Naive thymus-derived CD4-positive, alpha-beta T cell (primary cell): ENCODE measurements at regions not wholly inside any gene's neighbourhood (a gene's known extent, or its start where the extent isn't known, plus 50 kb on each side); places are given as distances from the start of the nearest gene placed in this dataset.

ENCODE experiments used
- ATAC-seq: fragments of 150-1000 bp; cut with Tn5 transposase; 2 replicates; pipeline ENCODE4 v1.10.0; 2021; ENCODE audit warnings: mild to moderate bottlenecking, moderate library complexity
- CTCF ChIA-PET: fragments of 350-600 bp; sonication (Branson Sonifier 250); formaldehyde crosslinking; loops from one replicate; lab custom pipeline; 2021; ENCODE audit warnings: antibody characterized with exemption; lab: Charles Lee
- POLR2A ChIA-PET: fragments of 350-600 bp; sonication (Branson Sonifier 250); formaldehyde crosslinking; loops from one replicate; lab custom pipeline; 2021; ENCODE audit warnings: antibody characterized with exemption, inconsistent platforms; lab: Charles Lee
- DNase-seq, 9 donors: peaks; one replicate each; pipeline versions ENCODE4 v3.0.0 to v3.0.0-alpha.2; 2020 to 2022; ENCODE audit warnings: mixed read lengths in 1 of 9
- H3K27ac ChIP-seq: one replicate; pipeline ENCODE4 v1.7.0; 2013; ENCODE audit warnings: mild to moderate bottlenecking, low read depth, low read length, moderate library complexity
- H3K27me3 ChIP-seq, 2 donors: one replicate each; pipeline ENCODE4 v1.7.0; 2013; ENCODE audit warnings: low read length in 2 of 2, mild to moderate bottlenecking in 2 of 2, moderate library complexity in 2 of 2; ENCODE audit not compliant: control insufficient read depth in 2 of 2, insufficient read depth in 2 of 2
- H3K36me3 ChIP-seq, 3 experiments: 1 replicate in 2 of 3; 2 replicates in 1 of 3; pipeline ENCODE4 v1.7.0; 2013; ENCODE audit warnings: low read length in 3 of 3, mild to moderate bottlenecking in 3 of 3, moderate library complexity in 1 of 3; ENCODE audit not compliant: insufficient read depth in 3 of 3, control insufficient read depth in 2 of 3
- H3K4me1 ChIP-seq, 2 donors: one replicate each; pipeline ENCODE4 v1.7.0; 2013; ENCODE audit warnings: low read length in 2 of 2, mild to moderate bottlenecking in 2 of 2, moderate library complexity in 1 of 2; ENCODE audit not compliant: control insufficient read depth in 2 of 2, insufficient read depth in 2 of 2
- H3K4me3 ChIP-seq: 2 replicates; pipeline ENCODE4 v1.7.0; 2013; ENCODE audit warnings: mild to moderate bottlenecking, low read length
- H3K9me3 ChIP-seq, 3 experiments: 1 replicate in 2 of 3; 2 replicates in 1 of 3; pipeline ENCODE4 v1.7.0; 2013; ENCODE audit warnings: low read length in 3 of 3; ENCODE audit not compliant: control insufficient read depth in 2 of 3
- H3K27ac Mint-ChIP-seq, 9 donors: one replicate each; pipeline ENCODE4 v1.8.0; 2020 to 2022; ENCODE audit warnings: mixed read lengths in 9 of 9, mild to moderate bottlenecking in 8 of 9, moderate library complexity in 5 of 9, inconsistent platforms in 2 of 9
- H3K27me3 Mint-ChIP-seq, 5 donors: one replicate each; pipeline ENCODE4 v1.8.0; 2021 to 2022; ENCODE audit warnings: mixed read lengths in 5 of 5, mild to moderate bottlenecking in 1 of 5
- H3K36me3 Mint-ChIP-seq, 5 donors: one replicate each; pipeline ENCODE4 v1.8.0; 2020 to 2022; ENCODE audit warnings: mixed read lengths in 5 of 5, mild to moderate bottlenecking in 3 of 5, inconsistent platforms in 1 of 5
- H3K4me1 Mint-ChIP-seq, 7 donors: one replicate each; pipeline ENCODE4 v1.8.0; 2020 to 2022; ENCODE audit warnings: mixed read lengths in 7 of 7, mild to moderate bottlenecking in 3 of 7, inconsistent platforms in 1 of 7
- H3K4me3 Mint-ChIP-seq, 10 donors: one replicate each; pipeline ENCODE4 v1.8.0; 2020 to 2022; ENCODE audit warnings: mild to moderate bottlenecking in 10 of 10, mixed read lengths in 10 of 10, moderate library complexity in 6 of 10, inconsistent platforms in 2 of 10
- H3K9me3 Mint-ChIP-seq, 11 donors: one replicate each; pipeline ENCODE4 v1.8.0; 2020 to 2022; ENCODE audit warnings: mixed read lengths in 11 of 11, mild to moderate bottlenecking in 4 of 11, inconsistent platforms in 1 of 11, moderate library complexity in 1 of 11
- intact Hi-C, 2 donors: fragments of 100-400 bp; cut with micrococcal nuclease; formaldehyde crosslinking; loops; one replicate each; pipeline ENCODE4 v1.15.1; 2023

DNA sequence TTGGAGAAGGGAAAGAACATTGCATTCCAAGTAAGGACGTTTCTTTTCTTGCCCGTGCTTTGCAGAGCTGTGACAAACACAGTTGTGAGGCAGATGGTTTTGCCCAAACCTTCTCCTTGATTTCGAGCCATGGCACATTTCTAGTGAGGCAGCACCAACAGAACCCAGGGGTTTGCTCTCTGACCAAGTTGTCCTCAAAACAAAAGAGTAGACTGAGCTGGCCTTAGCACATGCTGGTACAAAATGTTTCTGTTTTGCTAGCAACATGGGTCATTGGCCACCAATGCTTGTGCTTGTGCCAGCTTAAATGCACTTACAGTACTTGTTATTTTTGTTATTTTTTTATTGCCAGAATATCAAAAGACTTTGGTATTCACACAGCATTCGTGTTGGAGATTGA lies 328.8 kb downstream of the GADD45G start:
- intact Hi-C loops, result no loop called here
- DNase-seq (no peak), ATAC-seq (no peak)
- ChIA-PET CTCF (no interaction called here), POLR2A (no interaction called here)
- Histone ChIP-seq H3K4me1 (no peaks in the 10 kb centered on the region), H3K27ac (no peak overlapping the region), H3K27me3 (no peaks in the 10 kb centered on the region), H3K9me3 (no peaks in the 10 kb centered on the region), H3K4me3 (no peak overlapping the region), H3K36me3 (no peaks in the 10 kb centered on the region)
- no peak overlapping the region for H3K27ac Mint-ChIP-seq
- peaks cover 7 to 13% (median 11%) of the 10 kb centered on the region in 7 donors for H3K4me1 Mint-ChIP-seq
- no peak overlapping the region for H3K4me3 Mint-ChIP-seq
- no peaks in the 10 kb centered on the region for H3K36me3 Mint-ChIP-seq
- H3K27me3 Mint-ChIP-seq, result peaks cover 0 to 17% (median 0%) of the 10 kb centered on the region in 5 donors
- peaks cover 0 to 2% (median 0%) of the 10 kb centered on the region in 11 donors for H3K9me3 Mint-ChIP-seq

DNA sequence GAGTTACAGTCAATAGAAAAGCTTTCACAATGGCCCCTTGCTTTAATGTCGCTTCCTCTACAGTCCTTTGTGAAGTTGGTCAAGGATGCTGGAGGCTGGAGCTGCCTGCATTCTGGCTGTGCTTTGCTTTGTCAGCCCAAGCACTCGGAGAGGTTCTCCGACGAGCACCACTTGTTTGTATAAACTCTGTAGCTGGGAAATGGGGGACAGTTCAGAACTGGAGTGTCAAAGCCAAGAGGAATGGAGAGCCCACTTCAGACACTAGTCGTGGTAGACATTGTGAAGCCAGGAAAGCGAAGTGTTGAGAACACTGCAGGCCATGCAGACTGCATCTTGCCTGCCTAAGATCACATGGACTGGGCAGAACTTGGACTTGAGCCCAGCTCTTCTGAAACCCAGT lies 330.3 kb downstream of the GADD45G start:
- Histone ChIP-seq H3K9me3 (no peaks in the 10 kb centered on the region), H3K4me3 (no peak overlapping the region), H3K4me1 (no peaks in the 10 kb centered on the region), H3K27me3 (no peaks in the 10 kb centered on the region), H3K27ac (no peak overlapping the region), H3K36me3 (no peaks in the 10 kb centered on the region)
- DNase-seq (no peak), ATAC-seq (no peak)
- intact Hi-C loops, result no loop called here
- no peaks in the 10 kb centered on the region for H3K36me3 Mint-ChIP-seq
- POLR2A ChIA-PET, result no interaction called here
- peaks cover 0 to 29% (median 7%) of the 10 kb centered on the region in 5 donors for H3K27me3 Mint-ChIP-seq
- no peak overlapping the region for H3K4me3 Mint-ChIP-seq
- H3K27ac Mint-ChIP-seq, result no peak overlapping the region
- H3K9me3 Mint-ChIP-seq, result peaks cover 0 to 2% (median 0%) of the 10 kb centered on the region in 11 donors
- H3K4me1 Mint-ChIP-seq, result peaks cover 3 to 10% (median 8%) of the 10 kb centered on the region in 7 donors
- CTCF ChIA-PET, result interaction anchor here (0.7 kb wide), 1 partner anchor 333 kb away, joined by 3 read pairs; no protein-coding TSS in a partner anchor

DNA sequence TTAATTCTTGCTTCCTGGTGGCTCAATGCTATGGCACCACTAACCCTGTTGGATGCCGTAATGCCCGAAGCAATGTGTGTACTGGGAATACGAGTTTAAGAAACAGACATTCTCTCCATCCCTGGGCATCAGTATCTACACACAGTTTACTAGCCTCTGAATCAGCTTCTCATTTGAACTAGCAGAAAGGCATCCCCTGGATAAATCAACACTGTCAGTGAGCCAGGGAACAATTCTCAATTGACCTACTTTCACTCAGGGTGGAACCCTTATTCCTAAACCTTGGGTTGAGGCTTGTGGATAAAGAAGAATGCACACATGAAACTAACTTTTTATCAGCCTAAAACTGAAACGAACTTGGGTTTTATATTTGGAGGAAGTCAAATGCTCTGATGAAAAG lies 331.0 kb downstream of the GADD45G start:
- Histone ChIP-seq H3K4me3 (no peak overlapping the region), H3K9me3 (no peaks in the 10 kb centered on the region), H3K4me1 (no peaks in the 10 kb centered on the region), H3K36me3 (no peaks in the 10 kb centered on the region), H3K27ac (no peak overlapping the region), H3K27me3 (no peaks in the 10 kb centered on the region)
- no peaks in the 10 kb centered on the region for H3K36me3 Mint-ChIP-seq
- ChIA-PET CTCF (no interaction called here), POLR2A (no interaction called here)
- no peak overlapping the region for H3K4me3 Mint-ChIP-seq
- H3K27ac Mint-ChIP-seq, result no peak overlapping the region
- ATAC-seq (no peak), DNase-seq (no peak)
- peaks cover 0 to 3% (median 1%) of the 10 kb centered on the region in 7 donors for H3K4me1 Mint-ChIP-seq
- intact Hi-C loops, result no loop called here
- H3K9me3 Mint-ChIP-seq, result peaks cover 0 to 2% (median 0%) of the 10 kb centered on the region in 11 donors
- H3K27me3 Mint-ChIP-seq, result peaks cover 0 to 29% (median 7%) of the 10 kb centered on the region in 5 donors

- CTCF ChIA-PET, result no interaction called here
- no peaks in the 10 kb centered on the region for H3K36me3 ChIP-seq
- H3K9me3 Mint-ChIP-seq, result peaks cover 0 to 2% (median 0%) of the 10 kb centered on the region in 11 donors
- H3K27ac ChIP-seq, result no peak overlapping the region
- H3K4me3 ChIP-seq, result no peak overlapping the region
- H3K4me3 Mint-ChIP-seq, result no peak overlapping the region
- no peaks in the 10 kb centered on the region for H3K4me1 ChIP-seq
- H3K4me1 Mint-ChIP-seq, result peaks cover 0 to 5% (median 0%) of the 10 kb centered on the region in 7 donors
- H3K36me3 Mint-ChIP-seq, result no peaks in the 10 kb centered on the region
- POLR2A ChIA-PET, result no interaction called here
- intact Hi-C loops, result no loop called here
- no peak overlapping the region for H3K27ac Mint-ChIP-seq
- H3K27me3 ChIP-seq, result no peaks in the 10 kb centered on the region
- no peaks in the 10 kb centered on the region for H3K9me3 ChIP-seq
- H3K27me3 Mint-ChIP-seq, result peaks cover 4 to 29% (median 10%) of the 10 kb centered on the region in 5 donors
- no peak for ATAC-seq
- no peak for DNase-seq
These were observed 332.2 kb downstream of the GADD45G start for GRCh38 chr9:89937051-89937450.

DNA sequence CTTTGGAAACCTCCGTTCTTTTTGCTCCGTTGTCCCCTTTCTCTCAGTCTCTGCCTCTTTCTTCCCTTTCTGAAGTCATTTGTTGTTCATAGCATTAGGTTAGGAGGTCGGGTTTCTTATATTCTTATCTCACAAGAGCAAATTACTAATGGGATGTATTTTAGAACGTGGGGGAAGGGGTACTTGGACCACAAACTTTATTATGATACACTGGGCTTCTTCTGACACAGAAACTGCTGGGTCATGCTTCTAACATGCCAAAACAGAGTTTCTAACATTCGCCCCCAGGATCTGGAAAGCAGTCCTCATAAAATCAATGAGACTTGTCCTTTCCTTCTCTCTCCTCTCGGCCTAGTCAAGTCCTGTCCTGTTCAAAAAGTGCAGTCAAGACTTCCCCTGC lies 334.4 kb downstream of the GADD45G start:
- H3K4me3 ChIP-seq, result no peak overlapping the region
- no peak overlapping the region for H3K27ac ChIP-seq
- no peaks in the 10 kb centered on the region for H3K9me3 ChIP-seq
- ChIA-PET CTCF (no interaction called here), POLR2A (no interaction called here)
- ATAC-seq (no peak), DNase-seq (no peak)
- Mint-ChIP-seq H3K9me3 (no peaks in the 10 kb centered on the region), H3K27me3 (peaks cover 10 to 31% (median 19%) of the 10 kb centered on the region in 5 donors), H3K4me3 (no peak overlapping the region), H3K27ac (no peak overlapping the region), H3K36me3 (no peaks in the 10 kb centered on the region), H3K4me1 (peaks cover 0 to 5% (median 0%) of the 10 kb centered on the region in 7 donors)
- intact Hi-C loops, result no loop called here
- no peaks in the 10 kb centered on the region for H3K27me3 ChIP-seq
- H3K4me1 ChIP-seq, result no peaks in the 10 kb centered on the region
- no peaks in the 10 kb centered on the region for H3K36me3 ChIP-seq

DNA sequence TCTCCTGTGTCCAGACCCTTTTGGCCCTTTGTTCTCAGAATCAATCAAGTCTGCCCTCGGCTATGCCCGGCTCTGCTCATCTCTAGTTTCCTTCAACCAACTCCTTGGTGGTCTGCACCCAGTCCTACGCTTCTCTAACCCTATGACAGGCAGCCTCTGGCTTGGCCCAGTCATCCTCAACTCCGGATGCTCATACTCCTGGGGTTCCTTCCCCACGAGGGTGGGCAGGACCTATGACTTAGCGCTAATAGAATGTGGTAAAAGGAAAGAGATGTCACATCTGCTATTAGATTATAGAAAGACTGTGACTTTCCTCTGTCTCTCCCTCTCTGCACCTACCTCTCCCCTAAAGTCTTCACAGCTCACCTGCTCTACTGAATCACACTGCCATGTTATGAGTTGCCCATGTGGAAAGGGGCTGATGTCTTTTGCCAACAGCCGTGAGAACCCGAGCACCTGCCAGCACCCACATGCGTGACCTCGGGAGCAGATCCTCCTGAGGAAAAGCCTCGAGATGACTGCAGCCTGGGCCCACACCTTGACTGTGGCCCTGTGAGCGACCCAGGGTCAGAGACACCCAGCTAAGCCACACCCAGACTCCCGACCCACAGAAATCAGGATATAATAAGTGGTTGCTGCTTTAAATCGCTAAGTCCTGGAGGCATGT lies 334.9 kb downstream of the GADD45G start:
- intact Hi-C loops, result no loop called here
- Mint-ChIP-seq H3K27me3 (peaks cover 10 to 33% (median 19%) of the 10 kb centered on the region in 5 donors), H3K36me3 (no peaks in the 10 kb centered on the region), H3K4me3 (no peak overlapping the region), H3K27ac (no peak overlapping the region), H3K4me1 (peaks cover 0 to 5% (median 0%) of the 10 kb centered on the region in 7 donors), H3K9me3 (no peaks in the 10 kb centered on the region)
- ChIA-PET POLR2A (no interaction called here), CTCF (no interaction called here)
- Histone ChIP-seq H3K27me3 (no peaks in the 10 kb centered on the region), H3K4me1 (no peaks in the 10 kb centered on the region), H3K9me3 (no peaks in the 10 kb centered on the region), H3K36me3 (no peaks in the 10 kb centered on the region), H3K27ac (no peak overlapping the region), H3K4me3 (no peak overlapping the region)
- no peak for ATAC-seq
- DNase-seq, result no peak

DNA sequence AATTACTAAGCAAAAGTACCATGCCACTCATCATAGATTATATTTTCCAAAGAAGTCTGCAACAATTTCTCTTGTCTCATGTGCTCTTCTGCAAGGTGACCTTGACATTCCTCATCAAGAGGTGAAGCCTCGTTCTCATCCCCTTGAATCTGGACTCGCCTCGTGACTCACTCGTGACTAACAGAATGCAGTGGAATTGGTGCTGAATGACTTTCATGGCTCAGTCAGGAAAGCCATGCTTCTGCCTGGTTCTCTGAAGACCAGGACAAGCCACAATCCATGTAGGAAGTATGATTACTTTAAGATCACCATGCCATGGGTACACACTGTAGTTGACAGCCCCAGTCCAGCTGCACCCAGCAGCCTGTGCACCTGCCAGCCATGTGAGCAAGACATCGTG lies 335.8 kb downstream of the GADD45G start:
- Histone ChIP-seq H3K9me3 (no peaks in the 10 kb centered on the region), H3K36me3 (no peaks in the 10 kb centered on the region), H3K27ac (no peak overlapping the region), H3K4me3 (no peak overlapping the region), H3K4me1 (no peaks in the 10 kb centered on the region), H3K27me3 (no peaks in the 10 kb centered on the region)
- H3K4me3 Mint-ChIP-seq, result no peak overlapping the region
- intact Hi-C loops, result no loop called here
- no peak for DNase-seq
- POLR2A ChIA-PET, result no interaction called here
- peaks cover 10 to 33% (median 19%) of the 10 kb centered on the region in 5 donors for H3K27me3 Mint-ChIP-seq
- H3K4me1 Mint-ChIP-seq, result peaks cover 0 to 5% (median 0%) of the 10 kb centered on the region in 7 donors
- ATAC-seq, result no peak
- CTCF ChIA-PET, result no interaction called here
- no peaks in the 10 kb centered on the region for H3K36me3 Mint-ChIP-seq
- H3K27ac Mint-ChIP-seq, result no peak overlapping the region
- H3K9me3 Mint-ChIP-seq, result no peaks in the 10 kb centered on the region
